ENCODE measurements at regions not wholly inside any gene's neighbourhood (a gene's known extent, or its start where the extent isn't known, plus 50 kb on each side); places are given as distances from the start of the nearest gene placed in this dataset.
"Not testable (repeated sequence)": the region's sequence is repeated elsewhere in the genome, so short reads cannot be mapped to it uniquely, and the experiment has no call there.

- H3K36me3 Mint-ChIP-seq; H3K4me3 Mint-ChIP-seq; H3K9me3 Mint-ChIP-seq; H3K27me3 Mint-ChIP-seq; H3K4me1 Mint-ChIP-seq; H3K27ac Mint-ChIP-seq; ATAC-seq (ENCODE audit: low read depth); DNase-seq; POLR2A ChIA-PET: not testable (repeated sequence)
Measured at GRCh38 chr7:76709703-76710102, 82.6 kb upstream of the POMZP3 start.

GRCh38 chr7:76708446-76708845 lies 81.4 kb upstream of the POMZP3 start:
- POLR2A ChIA-PET; H3K27me3 Mint-ChIP-seq; ATAC-seq (ENCODE audit: low read depth); H3K27ac Mint-ChIP-seq; H3K36me3 Mint-ChIP-seq; H3K4me3 Mint-ChIP-seq; DNase-seq; H3K9me3 Mint-ChIP-seq; H3K4me1 Mint-ChIP-seq: not testable (repeated sequence)

DNA sequence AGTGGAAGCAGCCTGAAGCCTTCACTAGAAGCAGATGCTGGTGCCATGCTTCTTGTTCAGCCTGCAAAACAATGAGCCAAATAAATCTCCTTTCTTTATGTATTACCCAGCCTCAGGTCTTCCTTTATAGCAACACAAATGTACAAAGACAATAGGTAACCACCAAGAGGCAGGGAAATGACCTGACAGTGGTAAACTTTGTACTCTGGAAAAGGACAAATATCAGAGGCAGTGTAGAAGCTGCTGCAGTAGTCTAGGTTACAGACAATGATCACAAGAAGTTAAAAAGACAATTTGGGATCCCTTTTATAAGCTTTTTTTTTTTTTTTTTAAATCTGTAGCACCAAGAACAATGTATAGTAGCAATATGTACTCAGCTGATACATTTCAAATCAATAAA lies 76.7 kb upstream of the POMZP3 start:
- H3K27ac Mint-ChIP-seq; H3K36me3 Mint-ChIP-seq; H3K4me1 Mint-ChIP-seq; H3K4me3 Mint-ChIP-seq; ATAC-seq (ENCODE audit: low read depth); DNase-seq; H3K9me3 Mint-ChIP-seq; H3K27me3 Mint-ChIP-seq; POLR2A ChIA-PET: not testable (repeated sequence)

GRCh38 chr7:76686277-76686676 lies 59.2 kb upstream of the POMZP3 start:
- DNase-seq; H3K4me1 Mint-ChIP-seq; H3K36me3 Mint-ChIP-seq; H3K4me3 Mint-ChIP-seq; POLR2A ChIA-PET; H3K27ac Mint-ChIP-seq; ATAC-seq (ENCODE audit: low read depth); H3K9me3 Mint-ChIP-seq: not testable (repeated sequence)
- H3K27me3 Mint-ChIP-seq: peaks cover 13% of the 10 kb centered on the region

- H3K27ac Mint-ChIP-seq, H3K36me3 Mint-ChIP-seq: not testable (repeated sequence)
Measured at GRCh38 chr7:76684737-76685136, 57.7 kb upstream of the POMZP3 start.

DNA sequence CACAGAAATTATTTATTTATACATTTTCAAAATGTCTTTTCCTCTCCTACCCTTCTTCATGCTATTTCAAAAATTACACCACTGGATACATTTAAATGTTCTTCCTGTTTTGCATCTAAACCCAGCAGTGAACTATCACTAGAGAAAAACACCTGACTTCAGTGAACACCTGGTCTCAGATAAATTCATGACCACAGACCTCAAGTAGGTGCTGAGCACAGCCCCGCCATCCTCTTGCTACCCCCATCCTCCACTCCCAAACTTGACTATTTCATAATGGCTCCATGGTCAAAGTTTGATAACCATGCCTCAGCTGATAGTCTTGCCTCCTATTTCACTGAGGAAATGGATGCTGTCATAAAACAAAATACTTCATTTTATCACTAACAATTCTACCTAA lies 56.6 kb upstream of the POMZP3 start:
- POLR2A ChIA-PET; ATAC-seq (ENCODE audit: low read depth); H3K36me3 Mint-ChIP-seq; H3K4me1 Mint-ChIP-seq; H3K27ac Mint-ChIP-seq; H3K9me3 Mint-ChIP-seq; DNase-seq; H3K4me3 Mint-ChIP-seq: not testable (repeated sequence)
- peaks cover 18% of the 10 kb centered on the region for H3K27me3 Mint-ChIP-seq

More at GRCh38 chr7:76684737-76685136, 57.7 kb upstream of the POMZP3 start:
- POLR2A ChIA-PET; DNase-seq; H3K4me3 Mint-ChIP-seq; ATAC-seq (ENCODE audit: low read depth); H3K4me1 Mint-ChIP-seq; H3K9me3 Mint-ChIP-seq: not testable (repeated sequence)
- H3K27me3 Mint-ChIP-seq: peaks cover 18% of the 10 kb centered on the region

GRCh38 chr7:76681810-76682209 lies 54.7 kb upstream of the POMZP3 start:
- DNase-seq; H3K4me1 Mint-ChIP-seq; H3K9me3 Mint-ChIP-seq; POLR2A ChIA-PET; H3K4me3 Mint-ChIP-seq; ATAC-seq (ENCODE audit: low read depth); H3K36me3 Mint-ChIP-seq; H3K27ac Mint-ChIP-seq: not testable (repeated sequence)
- H3K27me3 Mint-ChIP-seq: peaks cover 12% of the 10 kb centered on the region

DNA sequence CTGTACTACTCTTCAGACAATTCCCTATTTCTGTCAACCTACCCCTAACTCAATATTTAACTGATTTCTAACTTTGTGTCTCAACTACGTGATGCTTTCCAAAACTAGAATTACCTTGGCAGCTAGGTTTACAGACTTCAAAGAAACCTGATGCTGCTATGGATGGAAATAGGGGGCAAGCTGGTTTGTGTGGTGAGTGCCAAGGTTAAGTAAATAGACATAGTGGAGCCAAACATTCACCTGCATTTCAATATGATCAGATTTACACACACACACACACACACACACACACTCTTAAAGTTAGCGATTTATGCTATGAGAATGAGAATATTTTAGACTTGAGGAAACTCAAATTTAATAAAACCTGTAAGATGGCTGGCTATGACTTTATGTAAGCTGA lies 52.1 kb upstream of the POMZP3 start:
- H3K4me3 Mint-ChIP-seq; H3K4me1 Mint-ChIP-seq; POLR2A ChIA-PET; H3K36me3 Mint-ChIP-seq; DNase-seq; H3K27me3 Mint-ChIP-seq; ATAC-seq (ENCODE audit: low read depth); H3K9me3 Mint-ChIP-seq; H3K27ac Mint-ChIP-seq: not testable (repeated sequence)

DNA sequence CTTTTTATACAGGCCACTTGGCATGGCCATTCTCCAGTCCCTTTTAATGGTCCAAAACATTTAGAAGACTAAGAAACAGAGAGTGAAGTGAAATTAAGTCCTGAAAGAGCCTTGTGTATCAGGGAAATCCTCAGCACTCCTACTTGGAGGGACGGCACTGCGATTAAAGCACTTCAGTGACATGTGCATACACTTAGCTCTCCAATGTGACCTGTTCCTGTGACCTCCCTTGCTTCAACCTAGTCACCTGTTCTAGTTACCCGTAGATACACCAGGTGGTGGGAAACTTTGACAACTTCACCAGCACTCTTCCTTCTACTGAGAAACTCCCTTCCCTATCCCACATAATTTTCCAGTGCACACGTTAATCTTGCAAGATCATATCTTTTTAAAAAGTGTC lies 51.4 kb upstream of the POMZP3 start:
- H3K27ac Mint-ChIP-seq; H3K4me1 Mint-ChIP-seq; H3K27me3 Mint-ChIP-seq; ATAC-seq (ENCODE audit: low read depth); H3K36me3 Mint-ChIP-seq; H3K9me3 Mint-ChIP-seq; H3K4me3 Mint-ChIP-seq; POLR2A ChIA-PET; DNase-seq: not testable (repeated sequence)

- H3K9me3 Mint-ChIP-seq; POLR2A ChIA-PET; DNase-seq; H3K27me3 Mint-ChIP-seq; H3K27ac Mint-ChIP-seq; ATAC-seq (ENCODE audit: low read depth); H3K4me1 Mint-ChIP-seq; H3K4me3 Mint-ChIP-seq; H3K36me3 Mint-ChIP-seq: not testable (repeated sequence)
Measured at GRCh38 chr7:76676890-76677289, 49.8 kb upstream of the POMZP3 start.
